Ovary (tissue), 3 donors: ENCODE measurements at regions not wholly inside any gene's neighbourhood (a gene's known extent, or its start where the extent isn't known, plus 50 kb on each side); places are given as distances from the start of the nearest gene placed in this dataset.

ENCODE experiments used
- CTCF ChIP-seq, 3 donors: fragments of 450-650 bp in 2 of 3; fragments of 200-600 bp in 1 of 3; IDR thresholded peaks; one replicate each; pipeline versions ENCODE4 v1.5.1 to v1.8.0; 2016 to 2022; ENCODE audit warnings: antibody characterized with exemption in 3 of 3, mild to moderate bottlenecking in 1 of 3
- POLR2A ChIP-seq: fragments of 450-650 bp; IDR thresholded peaks from one replicate; pipeline ENCODE4 v1.6.1; 2017; ENCODE audit warnings: antibody characterized with exemption, mild to moderate bottlenecking, moderate library complexity
- donor health status: DM: no; HTN: no; CAD: no.

GRCh38 chr9:117516676-117517632 is 102.1 kb upstream of the ASTN2 start:
- no peak for TF ChIP-seq CTCF (IDR thresholded peaks at IDR 0.05)
- no peak for TF ChIP-seq POLR2A
